GM18508 (cell line): ENCODE measurements at regions not wholly inside any gene's neighbourhood (a gene's known extent, or its start where the extent isn't known, plus 50 kb on each side); places are given as distances from the start of the nearest gene placed in this dataset.

Source experiments
- ATAC-seq: cut with Tn5 transposase; IDR thresholded peaks from one replicate; pipeline ENCODE4 v1.9.1; 2021; ENCODE audit warnings: moderate number of reproducible peaks; ENCODE audit not compliant: insufficient read depth, unreplicated experiment

GRCh38 chr18:10202845-10203321 lies 251.6 kb upstream of the APCDD1 start:
- ATAC-seq: no peak

GRCh38 chr18:10205151-10205550 lies 249.3 kb upstream of the APCDD1 start:
- ATAC-seq: no peak

- no peak for ATAC-seq
These were observed 246.6 kb upstream of the APCDD1 start for GRCh38 chr18:10207682-10208345.

- ATAC-seq: no peak
These were observed 245.1 kb upstream of the APCDD1 start for GRCh38 chr18:10209302-10209701.

- ATAC-seq: no peak
These were observed 244.3 kb upstream of the APCDD1 start for GRCh38 chr18:10210057-10210633.

GRCh38 chr18:10213526-10213925 lies 240.9 kb upstream of the APCDD1 start:
- ATAC-seq: peak; percentile 70

- ATAC-seq: no peak
These were observed 239.0 kb upstream of the APCDD1 start for GRCh38 chr18:10215446-10215845.

- no peak for ATAC-seq
These were observed 237.6 kb upstream of the APCDD1 start for GRCh38 chr18:10216791-10217190.

- ATAC-seq: no peak
These were observed 237.2 kb upstream of the APCDD1 start for GRCh38 chr18:10217211-10217610.

- no peak for ATAC-seq
These were observed 229.1 kb upstream of the APCDD1 start for GRCh38 chr18:10225300-10225699.

GRCh38 chr18:10226971-10227370 lies 227.5 kb upstream of the APCDD1 start:
- no peak for ATAC-seq

GRCh38 chr18:10228326-10228725 lies 226.1 kb upstream of the APCDD1 start:
- ATAC-seq: no peak

- no peak for ATAC-seq
These were observed 225.0 kb upstream of the APCDD1 start for GRCh38 chr18:10229458-10229857.

- ATAC-seq: no peak
These were observed 224.4 kb upstream of the APCDD1 start for GRCh38 chr18:10230072-10230471.

- no peak for ATAC-seq
These were observed 223.2 kb upstream of the APCDD1 start for GRCh38 chr18:10231220-10231619.

- ATAC-seq: no peak
These were observed 222.4 kb upstream of the APCDD1 start for GRCh38 chr18:10232062-10232461.

GRCh38 chr18:10233082-10233875 lies 221.2 kb upstream of the APCDD1 start:
- no peak for ATAC-seq

- no peak for ATAC-seq
These were observed 220.2 kb upstream of the APCDD1 start for GRCh38 chr18:10234281-10234680.

- ATAC-seq: no peak
These were observed 219.3 kb upstream of the APCDD1 start for GRCh38 chr18:10234912-10235660.

GRCh38 chr18:10235661-10235952 lies 218.8 kb upstream of the APCDD1 start:
- ATAC-seq: no peak

GRCh38 chr18:10239103-10239502 lies 215.3 kb upstream of the APCDD1 start:
- no peak for ATAC-seq
